GM12873 (cell line): ENCODE measurements at regions not wholly inside any gene's neighbourhood (a gene's known extent, or its start where the extent isn't known, plus 50 kb on each side); places are given as distances from the start of the nearest gene placed in this dataset.

Source experiments
- CTCF ChIP-seq: IDR thresholded peaks from 2 replicates; pipeline ENCODE4 v1.5.1; 2012; ENCODE audit warnings: low read depth, mild to moderate bottlenecking, moderate library complexity, low read length, control low read depth; ENCODE audit not compliant: insufficient read depth; ENCODE audit errors: missing control alignments

DNA sequence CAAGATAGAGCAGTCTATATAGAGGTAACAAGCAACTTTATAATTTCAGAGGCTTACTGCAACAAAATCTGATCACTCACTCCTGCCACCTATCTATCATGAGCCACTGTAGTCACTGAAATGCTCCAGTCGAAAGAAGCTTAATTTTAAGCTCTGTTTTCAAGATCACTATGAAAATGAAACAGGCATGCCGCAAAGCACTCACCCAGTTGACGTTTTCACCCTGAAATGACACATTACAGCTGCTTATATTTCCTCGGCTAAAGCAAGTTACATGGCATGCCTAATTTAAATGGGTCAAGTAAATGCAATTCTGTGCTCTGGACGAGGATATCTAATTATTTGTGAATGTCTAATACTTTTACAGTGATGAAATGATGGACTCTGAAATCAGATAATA is 616.3 kb downstream of the FAM181B start:
- no peak for TF ChIP-seq CTCF

DNA sequence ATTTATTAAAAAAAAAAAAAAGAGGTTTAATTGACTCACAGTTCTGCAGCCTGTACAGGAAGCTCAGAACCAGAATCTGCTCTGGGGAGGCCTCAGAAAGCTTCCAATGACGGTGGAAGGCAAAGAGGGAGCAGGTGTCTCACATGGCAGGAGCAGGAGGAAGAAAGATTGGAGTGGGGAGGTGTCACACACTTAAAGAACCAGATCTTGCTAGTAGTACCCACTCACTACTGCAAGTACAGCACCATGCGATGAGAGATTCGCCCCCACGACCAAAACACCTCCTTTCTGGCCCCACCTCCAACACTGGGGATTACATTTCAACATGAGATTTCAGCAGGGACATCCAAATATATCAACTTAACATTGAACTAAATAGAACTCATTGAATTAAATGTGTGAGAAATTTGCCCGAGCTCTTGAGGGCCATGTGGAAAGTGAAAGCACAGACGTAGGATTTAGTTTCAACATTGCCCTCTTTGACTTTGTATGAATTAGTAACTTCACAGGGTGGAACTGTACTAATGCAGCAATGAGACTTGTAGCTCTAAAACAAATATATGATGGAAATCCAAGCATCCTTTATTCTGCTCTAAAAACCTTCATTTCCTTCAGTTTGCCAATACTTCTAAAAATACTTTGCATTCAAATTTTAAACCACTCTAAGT is 628.2 kb downstream of the FAM181B start:
- no peak for TF ChIP-seq CTCF

DNA sequence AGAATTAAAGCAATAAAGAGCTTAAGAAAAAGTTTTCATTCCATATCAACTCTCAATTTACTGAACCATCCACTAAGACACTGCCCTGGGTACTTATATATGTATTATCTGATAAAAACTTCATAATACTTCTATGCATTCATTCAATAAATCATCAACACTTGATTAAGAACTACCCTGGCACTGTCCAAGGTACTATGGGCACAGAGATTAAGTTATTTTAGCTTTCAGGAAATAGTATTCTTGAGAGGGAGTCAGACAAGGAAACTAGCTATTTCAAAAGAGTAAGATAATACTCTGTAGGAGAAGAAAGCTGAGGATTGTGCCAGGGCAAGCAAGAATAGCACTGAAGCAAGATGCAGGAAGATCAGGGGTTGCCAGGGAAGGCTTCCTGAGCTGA is 640.8 kb downstream of the FAM181B start:
- TF ChIP-seq CTCF, result no peak

DNA sequence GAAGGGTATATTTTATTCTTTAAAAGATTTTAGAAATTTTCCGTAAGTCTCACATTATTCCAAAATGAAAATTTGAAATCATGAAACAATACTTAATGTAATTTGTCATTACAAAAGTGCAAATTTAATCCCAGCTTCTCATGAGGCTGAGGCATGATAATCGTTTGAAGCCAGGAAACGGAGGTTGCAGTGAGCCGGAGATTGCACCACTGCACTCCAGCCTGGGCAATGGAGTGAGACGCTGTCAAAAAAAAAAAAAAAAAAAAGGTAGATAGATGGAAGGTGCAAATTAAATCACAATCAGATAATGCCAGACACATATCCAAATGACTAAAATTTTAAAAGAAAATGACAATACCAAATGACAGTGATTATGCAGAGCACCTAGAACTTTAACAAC is 644.2 kb downstream of the FAM181B start:
- TF ChIP-seq CTCF, result no peak

- TF ChIP-seq CTCF, result no peak
Measured at GRCh38 chr11:82085493-82085892, 648.2 kb downstream of the FAM181B start.

- no peak for TF ChIP-seq CTCF
Measured at GRCh38 chr11:82082976-82083375, 650.7 kb downstream of the FAM181B start.

DNA sequence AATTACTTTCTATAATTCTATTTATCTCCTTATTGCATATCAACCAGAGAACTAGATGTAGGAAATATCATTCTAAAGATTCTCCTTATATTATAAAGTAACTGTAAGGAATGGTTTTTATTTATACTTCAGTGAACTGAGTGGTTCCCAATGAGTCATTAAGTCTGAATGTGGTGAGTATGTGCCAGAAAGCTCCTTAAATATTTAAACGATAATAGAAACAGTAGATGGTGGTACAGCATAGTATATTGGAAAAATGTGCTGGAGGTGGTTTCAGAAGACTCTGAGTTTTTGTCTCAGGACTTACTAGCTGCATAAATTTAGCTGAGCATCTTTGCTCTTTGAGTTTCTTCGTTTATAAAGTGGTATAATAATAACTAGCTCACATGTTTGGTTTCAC is 653.5 kb downstream of the FAM181B start:
- no peak for TF ChIP-seq CTCF

DNA sequence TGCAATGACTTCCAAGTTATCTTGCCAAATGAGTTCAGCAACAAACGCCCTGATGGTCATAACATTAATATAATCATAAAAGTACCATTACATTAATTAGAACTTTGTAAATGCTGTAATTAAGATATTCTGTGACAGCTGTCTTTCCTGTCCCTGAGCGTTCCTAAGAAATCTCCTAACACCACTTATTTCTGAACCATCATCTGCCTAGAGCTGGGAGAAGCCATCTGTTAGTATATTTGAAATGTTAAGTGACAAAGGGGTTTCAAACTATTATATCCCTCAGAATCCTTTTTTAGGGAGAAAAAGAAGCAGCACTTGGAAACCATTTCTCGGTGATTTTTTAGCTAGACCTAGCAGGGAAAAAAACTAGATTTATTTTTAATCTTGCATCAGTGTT is 657.5 kb downstream of the FAM181B start:
- TF ChIP-seq CTCF, result no peak
